ENCODE measurements at regions not wholly inside any gene's neighbourhood (a gene's known extent, or its start where the extent isn't known, plus 50 kb on each side); places are given as distances from the start of the nearest gene placed in this dataset.

- no peak overlapping the region for H3K27ac ChIP-seq (replicated peaks)
- peaks cover 9% of the 10 kb centered on the region for H3K9me3 ChIP-seq (replicated peaks)
- no peak for DNase-seq
- no peak overlapping the region for H3K4me3 ChIP-seq
- H3K36me3 ChIP-seq, result no peaks in the 10 kb centered on the region
- no peak for TF ChIP-seq CTCF (IDR thresholded peaks at IDR 0.05; ENCODE audit: borderline replicate concordance)
- H3K27me3 ChIP-seq (ENCODE audit: low read depth), result peaks cover 72% of the 10 kb centered on the region
- intact Hi-C loops (cut with micrococcal nuclease), result no loop called here
- no peaks in the 10 kb centered on the region for H3K4me1 ChIP-seq
Observed at GRCh38 chr13:111542530-111543341, 222.3 kb downstream of the TEX29 start.

GRCh38 chr13:111546921-111547675 is 226.7 kb downstream of the TEX29 start:
- H3K4me1 ChIP-seq, result no peaks in the 10 kb centered on the region
- no peaks in the 10 kb centered on the region for H3K36me3 ChIP-seq
- TF ChIP-seq CTCF (IDR thresholded peaks at IDR 0.05; ENCODE audit: borderline replicate concordance), result no peak
- DNase-seq, result no peak
- H3K9me3 ChIP-seq (replicated peaks), result peaks cover 9% of the 10 kb centered on the region
- H3K27ac ChIP-seq (replicated peaks), result no peak overlapping the region
- no peak overlapping the region for H3K4me3 ChIP-seq
- intact Hi-C loops (cut with micrococcal nuclease), result no loop called here
- peaks cover 58% of the 10 kb centered on the region for H3K27me3 ChIP-seq (ENCODE audit: low read depth)

- no peak for TF ChIP-seq CTCF (IDR thresholded peaks at IDR 0.05; ENCODE audit: borderline replicate concordance)
Observed at GRCh38 chr13:111547726-111548273, 227.4 kb downstream of the TEX29 start.

GRCh38 chr13:111548301-111548700 is 227.9 kb downstream of the TEX29 start:
- Histone ChIP-seq H3K27me3 (ENCODE audit: low read depth) (peaks cover 53% of the 10 kb centered on the region), H3K4me1 (no peaks in the 10 kb centered on the region), H3K27ac (replicated peaks) (no peak overlapping the region), H3K9me3 (replicated peaks) (peaks cover 14% of the 10 kb centered on the region), H3K36me3 (no peaks in the 10 kb centered on the region), H3K4me3 (no peak overlapping the region)
- intact Hi-C loops (cut with micrococcal nuclease), result no loop called here
- DNase-seq, result no peak
- no peak for TF ChIP-seq CTCF (IDR thresholded peaks at IDR 0.05; ENCODE audit: borderline replicate concordance)

More at GRCh38 chr13:111547726-111548273, 227.4 kb downstream of the TEX29 start:
- H3K27me3 ChIP-seq (ENCODE audit: low read depth), result peaks cover 54% of the 10 kb centered on the region
- no peaks in the 10 kb centered on the region for H3K36me3 ChIP-seq
- H3K4me1 ChIP-seq, result no peaks in the 10 kb centered on the region
- H3K9me3 ChIP-seq (replicated peaks), result peaks cover 14% of the 10 kb centered on the region
- no peak for DNase-seq
- intact Hi-C loops (cut with micrococcal nuclease), result no loop called here
- H3K27ac ChIP-seq (replicated peaks), result no peak overlapping the region
- H3K4me3 ChIP-seq, result no peak overlapping the region

GRCh38 chr13:111548805-111549204 is 228.4 kb downstream of the TEX29 start:
- intact Hi-C loops (cut with micrococcal nuclease), result no loop called here
- H3K36me3 ChIP-seq, result no peaks in the 10 kb centered on the region
- TF ChIP-seq CTCF (IDR thresholded peaks at IDR 0.05; ENCODE audit: borderline replicate concordance), result no peak
- H3K27ac ChIP-seq (replicated peaks), result no peak overlapping the region
- no peaks in the 10 kb centered on the region for H3K4me1 ChIP-seq
- H3K27me3 ChIP-seq (ENCODE audit: low read depth), result peaks cover 53% of the 10 kb centered on the region
- no peak for DNase-seq
- no peak overlapping the region for H3K4me3 ChIP-seq
- H3K9me3 ChIP-seq (replicated peaks), result peaks cover 11% of the 10 kb centered on the region
